ENCODE measurements at regions not wholly inside any gene's neighbourhood (a gene's known extent, or its start where the extent isn't known, plus 50 kb on each side); places are given as distances from the start of the nearest gene placed in this dataset.

DNA sequence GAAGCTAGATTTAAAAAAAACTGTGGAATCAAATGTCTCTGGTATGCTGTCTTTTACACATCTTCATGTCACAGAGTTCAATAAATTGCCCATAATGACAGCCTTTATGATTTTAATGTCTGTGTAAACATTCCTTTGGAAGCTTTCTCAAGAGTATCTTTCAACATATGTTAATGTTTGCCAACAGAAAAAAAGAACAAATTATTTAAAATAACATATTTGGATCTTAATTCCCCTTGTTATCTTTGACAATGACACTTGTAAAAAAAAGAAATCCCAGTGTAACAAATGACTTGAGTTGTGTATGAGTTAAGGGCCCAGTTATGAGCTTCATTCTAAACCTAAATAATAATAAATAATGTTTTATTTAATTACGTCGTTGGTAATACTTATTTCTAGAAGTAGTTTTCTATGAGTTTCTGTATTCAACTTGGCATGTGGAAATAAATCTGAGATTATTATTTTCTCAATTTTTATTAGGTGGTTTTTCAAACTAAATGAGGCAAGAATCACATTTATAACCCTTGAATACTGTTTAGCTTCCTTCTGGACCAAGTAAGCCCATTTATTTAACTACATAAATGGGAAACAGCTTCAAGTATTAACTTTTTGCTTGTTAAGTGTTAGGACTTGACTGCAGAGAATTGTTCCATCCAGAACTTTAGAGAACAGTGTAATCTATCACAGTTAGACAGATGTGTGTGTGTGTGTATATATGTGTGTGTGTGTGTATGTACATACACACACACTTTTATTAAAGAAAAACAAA lies 182.1 kb downstream of the POSTN start:
- no peaks in the 10 kb centered on the region for H3K4me1 ChIP-seq (ENCODE audit: low read length)
- H3K4me3 ChIP-seq (ENCODE audit: low read length) = no peak overlapping the region
- no peak overlapping the region for H3K9ac ChIP-seq (ENCODE audit: low read length)
- no peak overlapping the region for H2AFZ ChIP-seq (ENCODE audit: low read length)
- no peaks in the 10 kb centered on the region for H3K79me2 ChIP-seq (ENCODE audit: low read length)
- no peak for TF ChIP-seq EZH2phosphoT487 (IDR thresholded peaks at IDR 0.05; ENCODE audit: low read length)
- no peak overlapping the region for H3K27ac ChIP-seq (ENCODE audit: low read length)
- no peaks in the 10 kb centered on the region for H4K20me1 ChIP-seq (ENCODE audit: insufficient read depth, low read length)
- no peaks in the 10 kb centered on the region for H3K27me3 ChIP-seq (replicated peaks; ENCODE audit: insufficient read depth, low read length)
- DNase-seq = no peak
- H3K36me3 ChIP-seq (replicated peaks; ENCODE audit: insufficient read depth, low read length) = no peaks in the 10 kb centered on the region
- no peaks in the 10 kb centered on the region for H3F3A ChIP-seq (ENCODE audit: insufficient read depth, low read length)
- H3K4me2 ChIP-seq (ENCODE audit: low read depth, low read length) = no peak overlapping the region
- H3K9me3 ChIP-seq (replicated peaks; ENCODE audit: insufficient read depth, low read length) = no peaks in the 10 kb centered on the region
- no peaks in the 10 kb centered on the region for H3K9me2 ChIP-seq (replicated peaks; ENCODE audit: insufficient read depth, low read length)

GRCh38 chr13:37413161-37413560 lies 185.4 kb downstream of the POSTN start:
- Histone ChIP-seq H3K79me2 (ENCODE audit: low read length) (no peaks in the 10 kb centered on the region), H3K27me3 (replicated peaks; ENCODE audit: insufficient read depth, low read length) (no peaks in the 10 kb centered on the region), H3K4me3 (ENCODE audit: low read length) (no peak overlapping the region), H3K4me2 (ENCODE audit: low read depth, low read length) (no peak overlapping the region), H3K9ac (ENCODE audit: low read length) (no peak overlapping the region), H3K4me1 (ENCODE audit: low read length) (no peaks in the 10 kb centered on the region), H3K27ac (ENCODE audit: low read length) (no peak overlapping the region), H3F3A (ENCODE audit: insufficient read depth, low read length) (no peaks in the 10 kb centered on the region), H4K20me1 (ENCODE audit: insufficient read depth, low read length) (no peaks in the 10 kb centered on the region), H3K36me3 (replicated peaks; ENCODE audit: insufficient read depth, low read length) (no peaks in the 10 kb centered on the region), H3K9me3 (replicated peaks; ENCODE audit: insufficient read depth, low read length) (no peaks in the 10 kb centered on the region), H3K9me2 (replicated peaks; ENCODE audit: insufficient read depth, low read length) (no peaks in the 10 kb centered on the region), H2AFZ (ENCODE audit: low read length) (no peak overlapping the region)
- TF ChIP-seq EZH2 (optimal IDR thresholded peaks at IDR 0.05; ENCODE audit: low read depth, low read length) = no peak
- no peak for TF ChIP-seq CTCF (IDR thresholded peaks at IDR 0.05; ENCODE audit: low read length)
- TF ChIP-seq EZH2phosphoT487 (IDR thresholded peaks at IDR 0.05; ENCODE audit: low read length) = no peak
- no peak for DNase-seq

GRCh38 chr13:37412241-37412921 lies 186.2 kb downstream of the POSTN start:
- no peak for DNase-seq
- Histone ChIP-seq H3K79me2 (ENCODE audit: low read length) (no peaks in the 10 kb centered on the region), H3K27me3 (replicated peaks; ENCODE audit: insufficient read depth, low read length) (no peaks in the 10 kb centered on the region), H3K27ac (ENCODE audit: low read length) (no peak overlapping the region), H3K9ac (ENCODE audit: low read length) (no peak overlapping the region), H3K9me2 (replicated peaks; ENCODE audit: insufficient read depth, low read length) (no peaks in the 10 kb centered on the region), H4K20me1 (ENCODE audit: insufficient read depth, low read length) (no peaks in the 10 kb centered on the region), H3F3A (ENCODE audit: insufficient read depth, low read length) (no peaks in the 10 kb centered on the region), H3K36me3 (replicated peaks; ENCODE audit: insufficient read depth, low read length) (no peaks in the 10 kb centered on the region), H3K4me2 (ENCODE audit: low read depth, low read length) (no peak overlapping the region), H3K4me1 (ENCODE audit: low read length) (no peaks in the 10 kb centered on the region), H3K9me3 (replicated peaks; ENCODE audit: insufficient read depth, low read length) (no peaks in the 10 kb centered on the region), H3K4me3 (ENCODE audit: low read length) (no peak overlapping the region), H2AFZ (ENCODE audit: low read length) (no peak overlapping the region)
- TF ChIP-seq EZH2 (optimal IDR thresholded peaks at IDR 0.05; ENCODE audit: low read depth, low read length) (no peak), CTCF (IDR thresholded peaks at IDR 0.05; ENCODE audit: low read length) (no peak), EZH2phosphoT487 (IDR thresholded peaks at IDR 0.05; ENCODE audit: low read length) (no peak)

GRCh38 chr13:37410316-37410715 lies 188.3 kb downstream of the POSTN start:
- Histone ChIP-seq H4K20me1 (ENCODE audit: insufficient read depth, low read length) (no peaks in the 10 kb centered on the region), H3K4me1 (ENCODE audit: low read length) (no peaks in the 10 kb centered on the region), H2AFZ (ENCODE audit: low read length) (no peak overlapping the region), H3K4me2 (ENCODE audit: low read depth, low read length) (no peak overlapping the region), H3K4me3 (ENCODE audit: low read length) (no peak overlapping the region), H3K9me3 (replicated peaks; ENCODE audit: insufficient read depth, low read length) (no peaks in the 10 kb centered on the region), H3F3A (ENCODE audit: insufficient read depth, low read length) (no peaks in the 10 kb centered on the region), H3K9me2 (replicated peaks; ENCODE audit: insufficient read depth, low read length) (no peaks in the 10 kb centered on the region), H3K9ac (ENCODE audit: low read length) (no peak overlapping the region), H3K27me3 (replicated peaks; ENCODE audit: insufficient read depth, low read length) (no peaks in the 10 kb centered on the region), H3K79me2 (ENCODE audit: low read length) (no peaks in the 10 kb centered on the region), H3K27ac (ENCODE audit: low read length) (no peak overlapping the region), H3K36me3 (replicated peaks; ENCODE audit: insufficient read depth, low read length) (no peaks in the 10 kb centered on the region)
- TF ChIP-seq CTCF (IDR thresholded peaks at IDR 0.05; ENCODE audit: low read length) (no peak), EZH2phosphoT487 (IDR thresholded peaks at IDR 0.05; ENCODE audit: low read length) (no peak), EZH2 (optimal IDR thresholded peaks at IDR 0.05; ENCODE audit: low read depth, low read length) (no peak)
- DNase-seq = no peak
